ENCODE measurements at regions not wholly inside any gene's neighbourhood (a gene's known extent, or its start where the extent isn't known, plus 50 kb on each side); places are given as distances from the start of the nearest gene placed in this dataset.

- Histone ChIP-seq H3K9me1 (ENCODE audit: insufficient read depth, low read length) (no peaks in the 10 kb centered on the region), H3K23ac (ENCODE audit: low read depth, low read length) (no peak overlapping the region), H2BK20ac (ENCODE audit: low read depth, low read length) (no peak overlapping the region), H3K27ac (ENCODE audit: insufficient read depth, low read length) (no peak overlapping the region), H3K4me1 (ENCODE audit: control insufficient read depth, insufficient read depth, low read length) (no peaks in the 10 kb centered on the region), H3K14ac (replicated peaks; ENCODE audit: low read depth, low read length) (no peak overlapping the region), H2BK120ac (ENCODE audit: low read depth, low read length) (no peak overlapping the region), H2AK5ac (ENCODE audit: low read depth, low read length) (no peak overlapping the region), H3K79me1 (ENCODE audit: low read depth in 1 of 2, low read length in 2 of 2) (no peaks in the 10 kb centered on the region), H4K8ac (ENCODE audit: low read depth in 2 of 2, low read length in 2 of 2) (no peak overlapping the region), H4K91ac (ENCODE audit: insufficient read depth, low read depth, low read length) (no peak overlapping the region), H3K4me2 (ENCODE audit: low read depth, low read length) (no peak overlapping the region), H3K18ac (ENCODE audit: low read depth, low read length) (no peak overlapping the region), H2AFZ (replicated peaks; ENCODE audit: low read length, poor library complexity) (no peak overlapping the region), H3K56ac (ENCODE audit: extremely low read depth, insufficient read depth, low read length) (no peak overlapping the region), H2BK15ac (ENCODE audit: low read depth, low read length) (no peak overlapping the region), H4K20me1 (ENCODE audit: insufficient read depth, low read length) (no peaks in the 10 kb centered on the region), H4K5ac (ENCODE audit: low read depth, low read length) (no peak overlapping the region), H3K36me3 (ENCODE audit: control insufficient read depth, insufficient read depth, low read length) (no peaks in the 10 kb centered on the region), H3K4me3 (ENCODE audit: insufficient read depth, low read depth, low read length) (no peak overlapping the region), H3K9ac (ENCODE audit: low read depth, low read length) (no peak overlapping the region), H3K27me3 (ENCODE audit: control insufficient read depth, insufficient read depth, low read length) (no peaks in the 10 kb centered on the region), H3K9me3 (ENCODE audit: control insufficient read depth, insufficient read depth, low read length) (no peaks in the 10 kb centered on the region; the same call in 1 of the 2 replicates), H2BK5ac (ENCODE audit: low read depth, low read length, poor library complexity, severe bottlenecking) (no peak overlapping the region), H3K4ac (ENCODE audit: low read depth, low read length) (no peak overlapping the region), H2AK9ac (replicated peaks; ENCODE audit: low read depth, low read length, poor library complexity) (no peak overlapping the region)
- no peak for ATAC-seq (ENCODE audit: low read depth)
- intact Hi-C loops (cut with micrococcal nuclease) (no loop called here), dilution Hi-C loops (cut with HindIII; ENCODE audit: low sequenced_read_pairs, unreplicated experiment) (no loop called here), in situ Hi-C loops (cut with MboI; ENCODE audit: low sequenced_read_pairs) (no loop called here)
- WGBS, 2 experiments (ENCODE audit: extremely low coverage in 2 of 2, insufficient read length in 1 of 2), result no CpG with 5 or more reads among the region's 3 CpGs
- TF ChIP-seq MAZ (IDR thresholded peaks at IDR 0.05; ENCODE audit: borderline replicate concordance, low read depth, low read length) (no peak), RCOR1 (IDR thresholded peaks at IDR 0.05; ENCODE audit: insufficient replicate concordance, low read length) (no peak), CHD1 (IDR thresholded peaks at IDR 0.05; ENCODE audit: low read depth, low read length) (no peak), NFE2L2 (IDR thresholded peaks at IDR 0.05; ENCODE audit: low read depth, low read length) (no peak), SMC3 (IDR thresholded peaks at IDR 0.05; ENCODE audit: low read depth, low read length) (no peak), RFX5 (IDR thresholded peaks at IDR 0.05; ENCODE audit: low read depth, low read length) (no peak), RAD21 (IDR thresholded peaks at IDR 0.05; ENCODE audit: low read length) (no peak), CEBPB (IDR thresholded peaks at IDR 0.05; ENCODE audit: low read depth, low read length) (no peak), BHLHE40 (IDR thresholded peaks at IDR 0.05; ENCODE audit: low read depth, low read length) (no peak)
- CTCF ChIA-PET, result no interaction called here
- POLR2A ChIA-PET (ENCODE audit: unreplicated experiment), result no interaction called here
- no TSS peak for BruUV-seq (replicated peaks)
- DNase-seq, result no peak
Measured at GRCh38 chr12:112656141-112656540, 135.4 kb upstream of the RPH3A start.
